ENCODE measurements at regions not wholly inside any gene's neighbourhood (a gene's known extent, or its start where the extent isn't known, plus 50 kb on each side); places are given as distances from the start of the nearest gene placed in this dataset.

GRCh38 chr5:58037899-58038298 lies 422.0 kb downstream of the PLK2 start:
- DNase-seq (ENCODE audit: extremely low read depth, low read depth) = no peak
- no peak for TF ChIP-seq CTCF (IDR thresholded peaks at IDR 0.05; ENCODE audit: low read depth, low read length)

GRCh38 chr5:58025809-58026208 lies 434.1 kb downstream of the PLK2 start:
- no peak for TF ChIP-seq CTCF (IDR thresholded peaks at IDR 0.05; ENCODE audit: low read depth, low read length)
- DNase-seq (ENCODE audit: extremely low read depth, low read depth) = no peak

GRCh38 chr5:58024151-58024550 lies 435.7 kb downstream of the PLK2 start:
- no peak for TF ChIP-seq CTCF (IDR thresholded peaks at IDR 0.05; ENCODE audit: low read depth, low read length)
- DNase-seq (ENCODE audit: extremely low read depth, low read depth) = no peak

GRCh38 chr5:58022055-58022454 lies 437.8 kb downstream of the PLK2 start:
- DNase-seq (ENCODE audit: extremely low read depth, low read depth) = peak; percentile 27
- no peak for TF ChIP-seq CTCF (IDR thresholded peaks at IDR 0.05; ENCODE audit: low read depth, low read length)

- no peak for DNase-seq (ENCODE audit: extremely low read depth, low read depth)
- TF ChIP-seq CTCF (IDR thresholded peaks at IDR 0.05; ENCODE audit: low read depth, low read length) = no peak
Observed at GRCh38 chr5:58021466-58021865, 438.4 kb downstream of the PLK2 start.

GRCh38 chr5:58019614-58020013 lies 440.3 kb downstream of the PLK2 start:
- no peak for TF ChIP-seq CTCF (IDR thresholded peaks at IDR 0.05; ENCODE audit: low read depth, low read length)
- DNase-seq (ENCODE audit: extremely low read depth, low read depth) = no peak

- no peak for DNase-seq (ENCODE audit: extremely low read depth, low read depth)
- TF ChIP-seq CTCF (IDR thresholded peaks at IDR 0.05; ENCODE audit: low read depth, low read length) = no peak
Observed at GRCh38 chr5:58018016-58018415, 441.9 kb downstream of the PLK2 start.

All from AG09319 (cell line).